Neuronal stem cell (in vitro differentiated cells): ENCODE measurements at regions not wholly inside any gene's neighbourhood (a gene's known extent, or its start where the extent isn't known, plus 50 kb on each side); places are given as distances from the start of the nearest gene placed in this dataset.

Experiments used
- DNase-seq: peaks from one replicate; pipeline ENCODE4 v3.0.0-alpha.2; 2013; ENCODE audit warnings: low spot score
- H2AFZ ChIP-seq: one replicate; pipeline ENCODE4 v1.6.1; 2013; ENCODE audit warnings: mild to moderate bottlenecking, low read length, inconsistent platforms
- H2AK5ac ChIP-seq: 2 replicates; pipeline ENCODE4 v1.6.1; 2013; ENCODE audit warnings: low read depth, mild to moderate bottlenecking, inconsistent platforms, low read length, moderate library complexity, mixed read lengths
- H2BK120ac ChIP-seq: 2 replicates; pipeline ENCODE4 v1.6.1; 2013; ENCODE audit warnings: low read depth, mild to moderate bottlenecking, inconsistent platforms, low read length, moderate library complexity, mixed read lengths
- H2BK12ac ChIP-seq: one replicate; pipeline ENCODE4 v1.6.1; 2013; ENCODE audit warnings: low read length, inconsistent platforms
- H2BK15ac ChIP-seq: 2 replicates; pipeline ENCODE4 v1.6.1; 2013; ENCODE audit warnings: mild to moderate bottlenecking, low read length, inconsistent platforms, mixed read lengths
- H2BK5ac ChIP-seq: one replicate; pipeline ENCODE4 v1.6.1; 2013; ENCODE audit warnings: inconsistent platforms, mild to moderate bottlenecking, low read length, moderate library complexity
- H3K14ac ChIP-seq: one replicate; pipeline ENCODE4 v1.6.1; 2013; ENCODE audit warnings: low read length, inconsistent platforms
- H3K18ac ChIP-seq: 2 replicates; pipeline ENCODE4 v1.6.1; 2013; ENCODE audit warnings: low read length, inconsistent platforms
- H3K23ac ChIP-seq: 2 replicates; pipeline ENCODE4 v1.6.1; 2013; ENCODE audit warnings: low read depth, mild to moderate bottlenecking, mixed read lengths, low read length, inconsistent platforms; ENCODE audit not compliant: poor library complexity
- H3K27ac ChIP-seq: replicated peaks from 3 replicates; pipeline ENCODE4 v1.5.1; 2013; ENCODE audit warnings: low read length, inconsistent platforms
- H3K27me3 ChIP-seq, 3 experiments: 2 replicates each; pipeline ENCODE4 v1.6.1; 2013; ENCODE audit warnings: low read length in 3 of 3, mild to moderate bottlenecking in 2 of 3, inconsistent platforms in 1 of 3, low read depth in 1 of 3, mixed read lengths in 1 of 3, moderate library complexity in 1 of 3; ENCODE audit not compliant: control insufficient read depth in 3 of 3, insufficient read depth in 3 of 3
- H3K36me3 ChIP-seq, 2 donors: replicated peaks in 1 of 2; 2 replicates each; pipeline ENCODE4 v1.6.1; 2013; ENCODE audit warnings: low read length in 2 of 2; ENCODE audit not compliant: control insufficient read depth in 2 of 2, insufficient read depth in 2 of 2
- H3K4ac ChIP-seq: 2 replicates; pipeline ENCODE4 v1.6.1; 2013; ENCODE audit warnings: inconsistent platforms, mild to moderate bottlenecking, low read length, moderate library complexity
- H3K4me1 ChIP-seq, 2 donors: 1 replicate in 1 of 2; 2 replicates in 1 of 2; pipeline ENCODE4 v1.6.1; 2013; ENCODE audit warnings: low read length in 2 of 2, low read depth in 1 of 2; ENCODE audit not compliant: control insufficient read depth in 2 of 2, insufficient read depth in 1 of 2
- H3K4me2 ChIP-seq: one replicate; pipeline ENCODE4 v1.6.1; 2013; ENCODE audit warnings: mild to moderate bottlenecking, low read length, inconsistent platforms; ENCODE audit not compliant: insufficient read depth, poor library complexity, severe bottlenecking
- H3K4me3 ChIP-seq, 2 donors: 2 replicates each; pipeline ENCODE4 v1.5.1; 2013; ENCODE audit warnings: low read length in 2 of 2, mild to moderate bottlenecking in 2 of 2, inconsistent platforms in 1 of 2, moderate library complexity in 1 of 2
- H3K79me1 ChIP-seq: one replicate; pipeline ENCODE4 v1.6.1; 2013; ENCODE audit warnings: low read depth, mild to moderate bottlenecking, inconsistent platforms, low read length, moderate library complexity
- H3K9ac ChIP-seq: one replicate; pipeline ENCODE4 v1.6.1; 2013; ENCODE audit warnings: mild to moderate bottlenecking, low read depth, low read length, inconsistent platforms; ENCODE audit not compliant: poor library complexity
- H3K9me3 ChIP-seq, 2 donors: replicated peaks in 1 of 2; 2 replicates each; pipeline versions ENCODE3 to v1.6.1; 2013; ENCODE audit warnings: low read length in 2 of 2, mild to moderate bottlenecking in 2 of 2, inconsistent platforms in 1 of 2, low read depth in 1 of 2, mixed read lengths in 1 of 2, moderate library complexity in 1 of 2; ENCODE audit not compliant: control insufficient read depth in 2 of 2, insufficient read depth in 1 of 2
- H4K8ac ChIP-seq: one replicate; pipeline ENCODE4 v1.6.1; 2013; ENCODE audit warnings: low read depth, mild to moderate bottlenecking, inconsistent platforms, low read length, moderate library complexity
- H4K91ac ChIP-seq: one replicate; pipeline ENCODE4 v1.6.1; 2013; ENCODE audit warnings: low read length, low read depth, mild to moderate bottlenecking, inconsistent platforms; ENCODE audit not compliant: poor library complexity
- WGBS, 2 donors: extraction: QIAGEN DNeasy Blood & Tissue Kit; methylation state at CpG; one replicate each; pipeline ENCODE4 v1.1.7; 2013; ENCODE audit warnings: missing lambda C conversion rate in 2 of 2, mixed read lengths in 1 of 2; ENCODE audit not compliant: insufficient read length in 2 of 2, insufficient replicate concordance in 1 of 2; ENCODE audit errors: extremely low coverage in 2 of 2; 5-methylcytosine and 5-hydroxymethylcytosine counted together

DNA sequence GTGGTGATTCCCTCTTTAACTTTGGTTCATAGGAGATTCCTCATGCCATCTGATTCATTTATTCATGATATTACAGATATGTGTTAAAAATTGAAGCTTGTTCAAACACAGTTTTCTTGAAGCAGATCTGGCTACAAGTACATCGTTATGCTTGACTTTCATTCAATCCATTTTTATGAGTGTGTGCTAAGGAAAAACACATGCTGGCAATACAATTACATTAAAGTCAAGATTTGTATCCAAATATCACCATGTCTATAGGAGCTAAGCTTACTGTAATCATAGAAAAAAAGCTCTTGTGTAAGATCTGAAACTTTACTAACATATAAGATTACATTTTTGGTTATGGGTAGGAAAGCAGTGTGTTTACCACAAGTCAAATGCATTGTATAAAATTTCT is 151.8 kb upstream of the FAT1 start:
- no peak overlapping the region for H3K4me3 ChIP-seq
- H3K4me2 ChIP-seq = no peak overlapping the region
- no peak overlapping the region for H4K91ac ChIP-seq
- no peak overlapping the region for H3K27ac ChIP-seq
- no peaks in the 10 kb centered on the region for H3K36me3 ChIP-seq
- no peak overlapping the region for H2AK5ac ChIP-seq
- no peaks in the 10 kb centered on the region for H3K27me3 ChIP-seq
- no peak overlapping the region for H3K4ac ChIP-seq
- no peaks in the 10 kb centered on the region for H3K4me1 ChIP-seq
- no CpG with 5 or more reads among the region's 1 CpG for WGBS, 2 donors
- H3K79me1 ChIP-seq = no peaks in the 10 kb centered on the region
- H3K9ac ChIP-seq = no peak overlapping the region
- no peak overlapping the region for H2BK12ac ChIP-seq
- no peak overlapping the region for H2AFZ ChIP-seq
- no peak overlapping the region for H2BK5ac ChIP-seq
- H3K18ac ChIP-seq = no peak overlapping the region
- no peak overlapping the region for H2BK15ac ChIP-seq
- H2BK120ac ChIP-seq = no peak overlapping the region
- H3K9me3 ChIP-seq = peaks cover 3 to 17% of the 10 kb centered on the region in 2 donors
- no peak overlapping the region for H3K14ac ChIP-seq
- DNase-seq = no peak
- H4K8ac ChIP-seq = no peak overlapping the region
- no peak overlapping the region for H3K23ac ChIP-seq

DNA sequence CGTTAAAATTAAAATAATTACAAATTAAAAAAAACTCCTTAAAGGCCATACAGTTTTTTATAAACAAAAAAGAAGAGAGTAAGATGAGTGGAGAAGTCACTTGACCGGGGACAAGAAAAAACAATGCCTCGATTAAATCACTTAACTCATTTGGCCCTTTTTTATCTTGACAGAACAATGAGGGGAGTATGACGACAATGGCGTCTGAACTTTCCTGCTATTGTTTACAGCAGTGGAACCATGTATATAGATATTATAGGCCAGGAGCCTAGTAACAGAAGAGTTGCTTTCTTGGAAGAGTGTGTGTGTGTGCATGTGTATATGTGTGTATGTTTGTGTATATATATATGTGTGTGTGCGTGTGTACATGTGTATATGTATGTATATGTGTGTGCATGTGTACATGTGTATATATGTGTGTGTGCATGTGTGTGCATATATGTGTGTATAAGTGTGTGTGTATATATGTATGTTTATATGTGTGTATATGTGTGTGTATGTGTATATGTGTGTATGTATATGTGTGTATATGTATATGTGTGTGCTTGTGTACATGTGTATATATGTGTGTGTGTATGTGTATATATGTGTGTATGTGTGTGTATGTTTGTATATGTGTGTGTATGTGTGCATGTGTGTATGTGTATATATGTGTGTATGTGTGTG is 153.4 kb upstream of the FAT1 start:
- no peaks in the 10 kb centered on the region for H3K79me1 ChIP-seq
- H2AFZ ChIP-seq = no peak overlapping the region
- H2BK5ac ChIP-seq = no peak overlapping the region
- no peak overlapping the region for H2BK12ac ChIP-seq
- peaks cover 3 to 15% of the 10 kb centered on the region in 2 donors for H3K9me3 ChIP-seq
- no peaks in the 10 kb centered on the region for H3K27me3 ChIP-seq
- H3K4ac ChIP-seq = no peak overlapping the region
- no peak for DNase-seq
- no peak overlapping the region for H3K4me2 ChIP-seq
- no peaks in the 10 kb centered on the region for H3K4me1 ChIP-seq
- H3K23ac ChIP-seq = no peak overlapping the region
- H3K14ac ChIP-seq = no peak overlapping the region
- peaks cover 0 to 2% of the 10 kb centered on the region in 2 donors for H3K36me3 ChIP-seq
- no peak overlapping the region for H4K8ac ChIP-seq
- no peak overlapping the region for H3K18ac ChIP-seq
- no peak overlapping the region for H2BK120ac ChIP-seq
- no peak overlapping the region for H3K9ac ChIP-seq
- no CpG with 5 or more reads among the region's 6 CpGs for WGBS, 2 donors
- no peak overlapping the region for H3K27ac ChIP-seq
- H4K91ac ChIP-seq = no peak overlapping the region
- no peak overlapping the region for H3K4me3 ChIP-seq
- no peak overlapping the region for H2AK5ac ChIP-seq
- no peak overlapping the region for H2BK15ac ChIP-seq

DNA sequence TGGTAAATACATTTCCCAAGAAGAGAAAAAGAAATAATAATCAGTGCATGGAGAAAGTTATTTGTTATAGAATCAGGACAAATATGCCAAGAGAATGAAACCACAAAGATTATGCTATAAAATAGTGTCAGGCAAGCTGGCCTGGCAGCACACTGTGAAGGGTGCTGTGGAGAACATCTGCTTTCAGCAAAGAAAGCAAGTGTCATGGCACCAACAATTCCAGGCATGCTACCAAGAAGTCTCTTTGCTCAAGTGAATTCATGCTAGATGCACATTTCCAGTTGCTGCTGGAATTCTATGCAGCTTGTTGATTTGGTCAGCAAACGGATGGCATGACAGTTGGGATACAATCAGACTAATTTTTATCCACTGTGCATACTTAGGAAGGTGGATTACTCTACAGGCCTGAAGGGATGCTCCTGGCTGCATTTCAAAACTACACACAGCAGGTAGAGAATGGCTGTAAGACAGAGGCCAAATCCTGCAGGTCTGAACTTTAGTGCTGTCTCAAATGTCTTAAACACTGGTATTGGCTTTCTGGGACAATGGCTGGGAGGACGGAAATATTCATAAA is 154.6 kb upstream of the FAT1 start:
- Histone ChIP-seq H3K4me3 (no peak overlapping the region), H2BK120ac (no peak overlapping the region), H2AK5ac (no peak overlapping the region), H3K4me2 (no peak overlapping the region), H4K91ac (peak overlapping the region; percentile 46), H2BK12ac (peak overlapping the region; percentile 5), H3K23ac (no peak overlapping the region), H3K4ac (no peak overlapping the region), H3K18ac (no peak overlapping the region), H3K9ac (no peak overlapping the region), H2BK15ac (no peak overlapping the region), H3K27ac (no peak overlapping the region), H3K79me1 (no peaks in the 10 kb centered on the region), H3K14ac (no peak overlapping the region), H2BK5ac (no peak overlapping the region), H3K27me3 (no peaks in the 10 kb centered on the region), H3K9me3 (peaks cover 3 to 9% of the 10 kb centered on the region in 2 donors), H4K8ac (no peak overlapping the region), H3K4me1 (no peaks in the 10 kb centered on the region), H2AFZ (no peak overlapping the region), H3K36me3 (peaks cover 0 to 2% of the 10 kb centered on the region in 2 donors)
- WGBS, 2 donors = no CpG with 5 or more reads among the region's 2 CpGs
- no peak for DNase-seq

DNA sequence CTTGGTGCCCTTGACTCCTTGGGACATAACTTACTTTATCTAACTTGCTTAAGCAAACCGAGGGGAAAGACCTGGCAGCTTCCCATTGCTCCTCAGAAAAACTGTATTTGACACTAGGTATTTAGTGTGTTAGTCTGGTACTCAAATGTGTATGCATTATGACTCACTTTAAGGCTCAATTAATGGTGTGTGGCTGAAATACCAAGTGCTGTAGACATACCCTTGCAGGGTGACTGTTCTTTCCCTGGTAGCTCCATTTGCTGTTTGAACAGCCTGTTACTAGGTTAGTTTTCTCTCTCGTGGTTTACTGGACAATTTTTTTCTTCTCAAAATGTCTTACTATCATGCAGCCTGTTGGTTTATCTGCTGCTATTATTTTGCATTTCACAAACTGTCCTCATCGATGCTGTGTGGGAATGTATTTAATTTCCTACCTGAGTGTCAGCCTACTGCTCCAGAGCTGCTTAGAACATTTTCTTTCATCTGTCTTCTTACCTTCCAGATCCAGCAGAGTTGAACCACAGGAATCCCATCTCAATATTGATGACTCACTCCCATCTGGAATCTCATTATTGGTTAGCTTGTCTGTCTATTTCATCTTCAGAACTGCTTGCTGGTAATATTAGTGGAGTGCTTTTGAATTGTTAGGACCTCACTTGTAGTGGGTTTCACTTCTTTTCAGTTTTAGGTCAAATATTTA is 158.0 kb upstream of the FAT1 start:
- no peak overlapping the region for H3K23ac ChIP-seq
- no peaks in the 10 kb centered on the region for H3K27me3 ChIP-seq
- H4K91ac ChIP-seq = no peak overlapping the region
- no peak overlapping the region for H4K8ac ChIP-seq
- no peak overlapping the region for H2BK120ac ChIP-seq
- H3K9ac ChIP-seq = no peak overlapping the region
- no peak overlapping the region for H2AK5ac ChIP-seq
- H3K14ac ChIP-seq = no peak overlapping the region
- no peak overlapping the region for H3K4me3 ChIP-seq
- H2BK12ac ChIP-seq = no peak overlapping the region
- H3K79me1 ChIP-seq = no peaks in the 10 kb centered on the region
- H3K36me3 ChIP-seq = peaks cover 0 to 9% of the 10 kb centered on the region in 2 donors
- no CpG with 5 or more reads among the region's 3 CpGs for WGBS, 2 donors
- no peak overlapping the region for H3K4me2 ChIP-seq
- no peak overlapping the region for H2BK5ac ChIP-seq
- no peak overlapping the region for H3K18ac ChIP-seq
- no peak overlapping the region for H2AFZ ChIP-seq
- DNase-seq = no peak
- no peak overlapping the region for H3K4ac ChIP-seq
- peaks cover 2 to 7% of the 10 kb centered on the region in 2 donors for H3K4me1 ChIP-seq
- no peak overlapping the region for H2BK15ac ChIP-seq
- H3K27ac ChIP-seq = no peak overlapping the region
- H3K9me3 ChIP-seq = peaks cover 0 to 3% of the 10 kb centered on the region in 2 donors
